GM23338 (cell line): ENCODE measurements at regions not wholly inside any gene's neighbourhood (a gene's known extent, or its start where the extent isn't known, plus 50 kb on each side); places are given as distances from the start of the nearest gene placed in this dataset.

Experiments used
- ATAC-seq: fragments of 200-7000 bp; cut with Tn5 transposase; 3 replicates; pipeline ENCODE4 v1.9.1; 2020
- DNase-seq: peaks from one replicate; pipeline ENCODE4 v3.0.0-alpha.2; 2015; ENCODE audit warnings: low spot score
- H2AFZ ChIP-seq: fragments of 200-600 bp; sonication (generic); 2 replicates; pipeline ENCODE4 v1.8.0; 2016; ENCODE audit warnings: antibody characterized with exemption, mild to moderate bottlenecking, moderate library complexity
- H3F3A ChIP-seq: fragments of 200-600 bp; sonication (generic); replicated peaks from 2 replicates; pipeline ENCODE4 v1.8.0; 2017; ENCODE audit warnings: antibody characterized with exemption, mixed run types, low read depth
- H3K27ac ChIP-seq: fragments of 200-600 bp; sonication (generic); 2 replicates; pipeline ENCODE4 v1.6.1; 2016; ENCODE audit warnings: low read depth
- H3K27me3 ChIP-seq: fragments of 200-600 bp; sonication (generic); 2 replicates; pipeline ENCODE4 v1.8.0; 2016; ENCODE audit warnings: mild to moderate bottlenecking, mixed run types, moderate library complexity; ENCODE audit not compliant: insufficient read depth
- H3K36me3 ChIP-seq: fragments of 200-600 bp; sonication (generic); 2 replicates; pipeline ENCODE4 v1.8.0; 2016; ENCODE audit warnings: mild to moderate bottlenecking; ENCODE audit not compliant: insufficient read depth
- H3K4me1 ChIP-seq: fragments of 200-600 bp; sonication (generic); 2 replicates; pipeline ENCODE4 v1.8.0; 2016; ENCODE audit warnings: mild to moderate bottlenecking, moderate library complexity; ENCODE audit not compliant: insufficient read depth
- H3K4me2 ChIP-seq: fragments of 200-600 bp; sonication (generic); 2 replicates; pipeline ENCODE4 v1.7.1; 2017; ENCODE audit warnings: mixed run types
- H3K4me3 ChIP-seq: fragments of 200-600 bp; sonication (generic); 2 replicates; pipeline ENCODE4 v1.6.1; 2016; ENCODE audit warnings: mixed run types
- H3K79me2 ChIP-seq: fragments of 200-600 bp; sonication (generic); replicated peaks from 2 replicates; pipeline ENCODE4 v1.8.0; 2017; ENCODE audit warnings: mild to moderate bottlenecking; ENCODE audit not compliant: insufficient read depth
- H3K9me2 ChIP-seq: fragments of 200-600 bp; sonication (generic); 2 replicates; pipeline ENCODE4 v1.8.0; 2017; ENCODE audit not compliant: insufficient read depth
- H4K20me1 ChIP-seq: fragments of 200-600 bp; sonication (generic); replicated peaks from 2 replicates; pipeline ENCODE4 v1.8.0; 2017; ENCODE audit warnings: mild to moderate bottlenecking; ENCODE audit not compliant: insufficient read depth
- H3K27ac Mint-ChIP-seq: 2 replicates; pipeline ENCODE4 v1.8.0; 2020; ENCODE audit warnings: inconsistent platforms, mild to moderate bottlenecking, moderate library complexity, mixed read lengths
- H3K27me3 Mint-ChIP-seq: 3 replicates; pipeline ENCODE4 v1.8.0; 2022; ENCODE audit warnings: low read depth, mild to moderate bottlenecking, moderate library complexity, mixed read lengths, inconsistent platforms; ENCODE audit not compliant: insufficient read depth, poor library complexity
- H3K36me3 Mint-ChIP-seq: 3 replicates; pipeline ENCODE4 v1.8.0; 2021; ENCODE audit warnings: low read depth, mild to moderate bottlenecking, inconsistent platforms, moderate library complexity, mixed read lengths
- H3K4me1 Mint-ChIP-seq: 3 replicates; pipeline ENCODE4 v1.8.0; 2020; ENCODE audit warnings: mild to moderate bottlenecking, inconsistent platforms, mixed read lengths
- H3K4me3 Mint-ChIP-seq: 3 replicates; pipeline ENCODE4 v1.8.0; 2021; ENCODE audit warnings: moderate library complexity, mild to moderate bottlenecking, inconsistent platforms, mixed read lengths
- H3K9me3 Mint-ChIP-seq: 3 replicates; pipeline ENCODE4 v1.8.0; 2020; ENCODE audit warnings: moderate library complexity, mild to moderate bottlenecking, inconsistent platforms, mixed read lengths
- CREB1 ChIP-seq: fragments of 250-450 bp; sonication (Bioruptor Pico); IDR thresholded peaks from 2 replicates; pipeline ENCODE4 v1.5.0; 2020; ENCODE audit warnings: low read depth, mild to moderate bottlenecking, moderate library complexity
- EZH2 ChIP-seq: fragments of 200-600 bp; sonication (generic); IDR thresholded peaks from one replicate; pipeline ENCODE4 v1.8.0; 2017; ENCODE audit warnings: antibody characterized with exemption, mild to moderate bottlenecking, low read depth; ENCODE audit not compliant: unreplicated experiment
- EZH2phosphoT487 ChIP-seq: fragments of 200-600 bp; sonication (generic); IDR thresholded peaks from one replicate; pipeline ENCODE4 v1.8.1; 2018; ENCODE audit warnings: antibody characterized with exemption; ENCODE audit not compliant: unreplicated experiment
- NANOG ChIP-seq: IDR thresholded peaks from 2 replicates; pipeline ENCODE4 v1.6.1; 2016; ENCODE audit warnings: antibody characterized with exemption, borderline replicate concordance
- POLR2AphosphoS5 ChIP-seq: IDR thresholded peaks from 2 replicates; pipeline ENCODE4 v1.6.1; 2016; ENCODE audit warnings: antibody characterized with exemption, low read depth
- TF ChIP-seq, protein P1 (sequence below): fragments of 250-450 bp; sonication (Bioruptor Pico); IDR thresholded peaks from 2 replicates; pipeline ENCODE4 v1.5.0; 2020; ENCODE audit warnings: mild to moderate bottlenecking, moderate library complexity
- TF ChIP-seq, protein P2 (sequence below), 2 experiments: fragments of 200-600 bp in 1 of 2; sonication (generic) in 1 of 2; conservative IDR thresholded peaks; 2 replicates each; pipeline versions ENCODE4 v1.5.1 to v1.6.1; 2016 to 2017; ENCODE audit warnings: antibody characterized with exemption in 2 of 2, low read depth in 2 of 2, mild to moderate bottlenecking in 2 of 2, moderate library complexity in 1 of 2

DNA sequence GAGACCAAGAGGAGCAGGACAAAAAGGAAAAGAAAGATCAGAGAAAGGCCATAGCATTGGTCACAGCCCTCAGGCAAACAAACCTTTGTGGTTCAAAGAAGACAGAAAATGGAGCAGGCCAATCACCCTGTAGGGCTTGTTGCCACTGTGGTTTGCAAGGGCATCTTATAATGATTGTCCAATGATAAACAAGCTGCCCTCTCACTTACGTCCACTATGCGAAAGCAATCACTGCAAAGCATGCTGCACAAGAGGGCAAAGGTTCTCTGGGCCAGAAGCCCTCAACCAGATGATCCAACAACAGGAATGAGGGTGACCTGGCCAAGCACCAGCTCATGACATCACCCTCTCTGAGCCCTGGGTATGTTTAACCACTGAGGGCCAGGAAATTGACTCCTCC is 360.9 kb upstream of the HSFY2 start (continued):
- TF ChIP-seq, protein P1, sequence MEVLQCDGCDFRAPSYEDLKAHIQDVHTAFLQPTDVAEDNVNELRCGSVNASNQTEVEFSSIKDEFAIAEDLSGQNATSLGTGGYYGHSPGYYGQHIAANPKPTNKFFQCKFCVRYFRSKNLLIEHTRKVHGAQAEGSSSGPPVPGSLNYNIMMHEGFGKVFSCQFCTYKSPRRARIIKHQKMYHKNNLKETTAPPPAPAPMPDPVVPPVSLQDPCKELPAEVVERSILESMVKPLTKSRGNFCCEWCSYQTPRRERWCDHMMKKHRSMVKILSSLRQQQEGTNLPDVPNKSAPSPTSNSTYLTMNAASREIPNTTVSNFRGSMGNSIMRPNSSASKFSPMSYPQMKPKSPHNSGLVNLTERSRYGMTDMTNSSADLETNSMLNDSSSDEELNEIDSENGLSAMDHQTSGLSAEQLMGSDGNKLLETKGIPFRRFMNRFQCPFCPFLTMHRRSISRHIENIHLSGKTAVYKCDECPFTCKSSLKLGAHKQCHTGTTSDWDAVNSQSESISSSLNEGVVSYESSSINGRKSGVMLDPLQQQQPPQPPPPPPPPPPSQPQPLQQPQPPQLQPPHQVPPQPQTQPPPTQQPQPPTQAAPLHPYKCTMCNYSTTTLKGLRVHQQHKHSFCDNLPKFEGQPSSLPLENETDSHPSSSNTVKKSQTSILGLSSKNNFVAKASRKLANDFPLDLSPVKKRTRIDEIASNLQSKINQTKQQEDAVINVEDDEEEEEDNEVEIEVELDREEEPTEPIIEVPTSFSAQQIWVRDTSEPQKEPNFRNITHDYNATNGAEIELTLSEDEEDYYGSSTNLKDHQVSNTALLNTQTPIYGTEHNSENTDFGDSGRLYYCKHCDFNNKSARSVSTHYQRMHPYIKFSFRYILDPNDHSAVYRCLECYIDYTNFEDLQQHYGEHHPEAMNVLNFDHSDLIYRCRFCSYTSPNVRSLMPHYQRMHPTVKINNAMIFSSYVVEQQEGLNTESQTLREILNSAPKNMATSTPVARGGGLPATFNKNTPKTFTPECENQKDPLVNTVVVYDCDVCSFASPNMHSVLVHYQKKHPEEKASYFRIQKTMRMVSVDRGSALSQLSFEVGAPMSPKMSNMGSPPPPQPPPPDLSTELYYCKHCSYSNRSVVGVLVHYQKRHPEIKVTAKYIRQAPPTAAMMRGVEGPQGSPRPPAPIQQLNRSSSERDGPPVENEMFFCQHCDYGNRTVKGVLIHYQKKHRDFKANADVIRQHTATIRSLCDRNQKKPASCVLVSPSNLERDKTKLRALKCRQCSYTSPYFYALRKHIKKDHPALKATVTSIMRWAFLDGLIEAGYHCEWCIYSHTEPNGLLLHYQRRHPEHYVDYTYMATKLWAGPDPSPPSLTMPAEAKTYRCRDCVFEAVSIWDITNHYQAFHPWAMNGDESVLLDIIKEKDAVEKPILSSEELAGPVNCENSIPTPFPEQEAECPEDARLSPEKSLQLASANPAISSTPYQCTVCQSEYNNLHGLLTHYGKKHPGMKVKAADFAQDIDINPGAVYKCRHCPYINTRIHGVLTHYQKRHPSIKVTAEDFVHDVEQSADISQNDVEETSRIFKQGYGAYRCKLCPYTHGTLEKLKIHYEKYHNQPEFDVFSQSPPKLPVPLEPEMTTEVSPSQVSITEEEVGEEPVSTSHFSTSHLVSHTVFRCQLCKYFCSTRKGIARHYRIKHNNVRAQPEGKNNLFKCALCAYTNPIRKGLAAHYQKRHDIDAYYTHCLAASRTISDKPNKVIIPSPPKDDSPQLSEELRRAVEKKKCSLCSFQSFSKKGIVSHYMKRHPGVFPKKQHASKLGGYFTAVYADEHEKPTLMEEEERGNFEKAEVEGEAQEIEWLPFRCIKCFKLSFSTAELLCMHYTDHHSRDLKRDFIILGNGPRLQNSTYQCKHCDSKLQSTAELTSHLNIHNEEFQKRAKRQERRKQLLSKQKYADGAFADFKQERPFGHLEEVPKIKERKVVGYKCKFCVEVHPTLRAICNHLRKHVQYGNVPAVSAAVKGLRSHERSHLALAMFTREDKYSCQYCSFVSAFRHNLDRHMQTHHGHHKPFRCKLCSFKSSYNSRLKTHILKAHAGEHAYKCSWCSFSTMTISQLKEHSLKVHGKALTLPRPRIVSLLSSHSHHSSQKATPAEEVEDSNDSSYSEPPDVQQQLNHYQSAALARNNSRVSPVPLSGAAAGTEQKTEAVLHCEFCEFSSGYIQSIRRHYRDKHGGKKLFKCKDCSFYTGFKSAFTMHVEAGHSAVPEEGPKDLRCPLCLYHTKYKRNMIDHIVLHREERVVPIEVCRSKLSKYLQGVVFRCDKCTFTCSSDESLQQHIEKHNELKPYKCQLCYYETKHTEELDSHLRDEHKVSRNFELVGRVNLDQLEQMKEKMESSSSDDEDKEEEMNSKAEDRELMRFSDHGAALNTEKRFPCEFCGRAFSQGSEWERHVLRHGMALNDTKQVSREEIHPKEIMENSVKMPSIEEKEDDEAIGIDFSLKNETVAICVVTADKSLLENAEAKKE = no peak
- TF ChIP-seq EZH2phosphoT487 = no peak

DNA sequence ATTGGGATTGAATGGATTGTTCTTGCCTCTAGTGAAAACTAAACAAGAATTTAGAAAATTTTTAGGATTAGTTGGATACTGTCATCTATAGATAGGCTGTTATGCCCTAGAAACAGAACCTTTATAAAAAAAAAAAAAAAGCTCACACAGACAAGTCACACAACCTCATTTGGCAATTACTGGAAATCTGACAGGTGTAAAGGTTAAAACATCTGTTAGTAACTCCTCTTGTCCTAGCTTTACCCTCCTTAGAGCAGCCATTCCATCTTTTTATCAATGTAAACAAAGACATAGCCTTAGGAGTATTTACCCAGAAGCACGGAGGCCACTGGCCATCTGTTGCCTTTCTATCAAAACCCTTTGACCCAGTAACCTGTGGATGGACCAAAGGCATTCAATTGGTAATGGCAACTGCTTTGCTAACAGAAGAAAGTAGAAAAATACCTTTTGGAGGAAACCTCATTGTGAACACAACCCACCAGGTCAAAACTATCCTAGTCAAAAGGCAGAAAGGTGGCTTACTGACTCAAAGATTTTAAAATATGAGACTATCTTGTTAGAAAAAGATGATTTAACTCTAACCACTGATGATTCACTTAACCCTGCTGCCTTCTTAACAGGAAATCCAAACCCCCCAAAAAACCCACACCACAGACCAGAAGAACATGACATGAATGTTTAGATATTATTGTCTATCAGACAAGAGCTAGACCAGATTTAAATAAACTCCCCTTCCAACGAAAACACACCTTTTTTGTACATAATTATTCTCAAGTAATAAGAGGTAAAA is 357.2 kb upstream of the HSFY2 start:
- Mint-ChIP-seq H3K4me1 (peaks cover 6% of the 10 kb centered on the region), H3K27ac (no peak overlapping the region), H3K4me3 (no peak overlapping the region), H3K9me3 (no peaks in the 10 kb centered on the region), H3K27me3 (no peaks in the 10 kb centered on the region), H3K36me3 (no peaks in the 10 kb centered on the region; the same call in 1 of the 3 replicates)
- Histone ChIP-seq H3K9me2 (no peaks in the 10 kb centered on the region), H3K4me3 (no peak overlapping the region), H3K36me3 (no peaks in the 10 kb centered on the region), H3K4me2 (no peak overlapping the region), H2AFZ (no peak overlapping the region), H3K4me1 (peaks cover 13% of the 10 kb centered on the region; the same call in 1 of the 2 replicates), H3K27ac (no peak overlapping the region), H3K79me2 (no peaks in the 10 kb centered on the region), H3F3A (no peaks in the 10 kb centered on the region), H4K20me1 (no peaks in the 10 kb centered on the region), H3K27me3 (no peaks in the 10 kb centered on the region)
- DNase-seq = no peak
- ATAC-seq = no peak
- TF ChIP-seq POLR2AphosphoS5 (no peak), NANOG (no peak), CREB1 (CRISPR knock-in tag) (no peak), EZH2 (no peak)
- TF ChIP-seq, protein P1 = no peak
- TF ChIP-seq, protein P2, sequence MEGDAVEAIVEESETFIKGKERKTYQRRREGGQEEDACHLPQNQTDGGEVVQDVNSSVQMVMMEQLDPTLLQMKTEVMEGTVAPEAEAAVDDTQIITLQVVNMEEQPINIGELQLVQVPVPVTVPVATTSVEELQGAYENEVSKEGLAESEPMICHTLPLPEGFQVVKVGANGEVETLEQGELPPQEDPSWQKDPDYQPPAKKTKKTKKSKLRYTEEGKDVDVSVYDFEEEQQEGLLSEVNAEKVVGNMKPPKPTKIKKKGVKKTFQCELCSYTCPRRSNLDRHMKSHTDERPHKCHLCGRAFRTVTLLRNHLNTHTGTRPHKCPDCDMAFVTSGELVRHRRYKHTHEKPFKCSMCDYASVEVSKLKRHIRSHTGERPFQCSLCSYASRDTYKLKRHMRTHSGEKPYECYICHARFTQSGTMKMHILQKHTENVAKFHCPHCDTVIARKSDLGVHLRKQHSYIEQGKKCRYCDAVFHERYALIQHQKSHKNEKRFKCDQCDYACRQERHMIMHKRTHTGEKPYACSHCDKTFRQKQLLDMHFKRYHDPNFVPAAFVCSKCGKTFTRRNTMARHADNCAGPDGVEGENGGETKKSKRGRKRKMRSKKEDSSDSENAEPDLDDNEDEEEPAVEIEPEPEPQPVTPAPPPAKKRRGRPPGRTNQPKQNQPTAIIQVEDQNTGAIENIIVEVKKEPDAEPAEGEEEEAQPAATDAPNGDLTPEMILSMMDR (conservative IDR thresholded peaks at IDR 0.05; ENCODE audit: low read depth in 2 of 2) = no peak
